GM21381 (cell line): ENCODE measurements at regions not wholly inside any gene's neighbourhood (a gene's known extent, or its start where the extent isn't known, plus 50 kb on each side); places are given as distances from the start of the nearest gene placed in this dataset.
"Not testable (repeated sequence)": the region's sequence is repeated elsewhere in the genome, so short reads cannot be mapped to it uniquely, and the experiment has no call there.

Experiments used
- ATAC-seq: cut with Tn5 transposase; IDR thresholded peaks from one replicate; pipeline ENCODE4 v1.9.1; 2021; ENCODE audit warnings: mild to moderate bottlenecking, moderate library complexity; ENCODE audit not compliant: unreplicated experiment

DNA sequence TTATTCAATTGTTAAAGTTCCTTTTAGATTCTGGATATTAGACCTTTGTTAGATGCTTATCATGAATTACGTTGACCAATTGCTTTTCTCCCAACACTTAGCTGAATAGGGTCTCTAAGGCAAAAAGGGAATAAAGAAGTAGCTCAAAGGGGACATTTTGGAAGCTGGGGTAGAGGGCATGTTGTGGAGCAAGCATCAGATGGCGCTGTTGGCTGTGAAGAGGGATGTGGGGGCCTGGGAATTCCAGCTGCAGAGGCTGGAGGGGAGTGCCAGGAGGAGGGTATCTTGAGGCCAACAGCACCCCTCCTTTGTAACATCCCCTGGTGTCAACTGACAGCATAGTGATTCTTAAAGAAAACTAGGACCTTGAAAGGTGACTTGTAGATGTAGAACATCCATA lies 198.2 kb downstream of the ADCYAP1 start:
- ATAC-seq = no peak

DNA sequence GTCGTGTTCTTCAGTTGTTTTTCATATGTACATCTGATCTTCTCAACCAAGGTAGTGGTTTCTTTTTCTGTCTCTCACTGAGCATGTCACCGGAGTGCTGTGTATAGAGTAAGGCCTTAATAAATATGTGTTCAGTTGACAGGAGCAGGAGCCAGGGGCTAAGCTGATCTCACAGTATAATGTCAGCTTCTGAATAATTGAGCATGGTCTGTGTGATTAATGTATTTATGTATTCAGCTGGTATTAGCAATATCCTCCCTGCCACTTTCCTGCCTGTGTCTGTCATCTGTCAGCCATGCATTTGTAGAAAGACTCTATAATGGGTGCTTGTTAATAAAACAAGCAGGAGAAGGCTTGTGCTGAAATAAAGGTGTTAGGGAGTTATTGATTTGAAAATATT lies 198.9 kb downstream of the ADCYAP1 start:
- ATAC-seq = no peak

DNA sequence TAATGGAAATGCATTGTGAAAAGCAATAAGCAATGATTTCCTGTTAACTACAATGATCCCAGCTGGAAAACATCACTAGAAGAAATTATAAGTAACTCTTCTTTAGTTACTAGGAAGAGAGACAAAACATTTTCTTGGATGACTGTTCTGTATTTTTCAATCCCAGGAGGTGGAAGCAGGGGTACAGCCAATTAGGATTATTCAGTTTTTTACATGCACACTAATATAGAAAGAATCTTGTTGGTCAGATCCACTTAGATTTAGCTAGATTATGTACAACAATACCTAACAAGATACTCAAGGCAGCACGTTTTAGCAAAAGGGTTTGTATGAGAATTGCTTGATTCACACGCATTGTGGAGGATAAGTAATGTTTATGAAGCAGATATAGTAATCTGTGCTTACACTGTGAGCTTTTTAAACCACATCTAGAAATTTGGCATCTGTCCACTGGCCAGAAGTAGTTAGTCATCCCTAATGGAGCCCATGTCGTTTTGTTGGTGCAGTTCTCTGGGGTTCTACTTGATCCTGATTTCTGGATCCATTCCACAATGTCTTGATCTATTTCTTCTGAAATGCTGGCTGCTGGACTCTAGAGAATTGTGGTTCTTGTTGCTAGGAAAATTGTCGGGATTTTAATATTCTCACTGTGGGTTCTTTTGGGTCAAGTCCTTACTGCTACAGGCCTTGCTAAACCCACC lies 199.7 kb downstream of the ADCYAP1 start:
- ATAC-seq = no peak

DNA sequence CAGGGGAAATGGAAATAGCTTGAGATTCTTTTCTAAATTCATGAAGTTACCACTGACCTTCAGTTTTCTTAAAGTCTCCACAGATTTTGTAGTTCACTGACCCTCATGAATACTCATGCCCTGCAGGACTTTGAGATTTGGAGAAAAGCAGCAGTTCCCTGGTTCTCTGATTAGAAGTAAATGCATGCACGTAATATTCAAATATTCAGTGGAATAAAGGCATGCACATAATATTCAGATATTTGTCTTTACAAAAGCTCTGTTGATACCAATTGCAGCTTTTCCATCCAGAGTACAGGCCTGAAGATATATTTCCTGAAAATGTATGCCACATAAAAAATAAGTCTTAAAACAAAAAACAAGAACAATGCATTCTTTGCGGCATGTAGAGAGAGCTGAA lies 219.8 kb downstream of the ADCYAP1 start:
- ATAC-seq = no peak

DNA sequence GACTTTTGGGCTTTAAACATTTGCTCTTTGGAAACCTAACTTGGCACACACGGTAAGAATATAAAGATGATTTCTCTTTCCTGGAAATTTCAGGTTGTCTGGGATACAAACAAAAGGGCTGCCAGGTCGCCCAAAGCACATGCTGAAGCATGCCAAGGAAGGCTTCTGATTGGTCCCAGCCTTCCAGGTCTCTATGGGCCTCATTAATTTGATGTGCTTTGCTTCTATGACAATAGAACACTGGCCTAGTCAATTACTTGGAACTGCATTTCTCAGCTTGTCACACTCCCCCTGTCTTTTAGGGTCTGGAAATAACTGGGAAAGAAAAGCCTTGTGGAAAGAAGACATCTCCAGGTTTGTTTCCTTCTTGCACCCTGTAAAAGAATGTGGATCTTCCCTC lies 228.9 kb downstream of the ADCYAP1 start:
- no peak for ATAC-seq

DNA sequence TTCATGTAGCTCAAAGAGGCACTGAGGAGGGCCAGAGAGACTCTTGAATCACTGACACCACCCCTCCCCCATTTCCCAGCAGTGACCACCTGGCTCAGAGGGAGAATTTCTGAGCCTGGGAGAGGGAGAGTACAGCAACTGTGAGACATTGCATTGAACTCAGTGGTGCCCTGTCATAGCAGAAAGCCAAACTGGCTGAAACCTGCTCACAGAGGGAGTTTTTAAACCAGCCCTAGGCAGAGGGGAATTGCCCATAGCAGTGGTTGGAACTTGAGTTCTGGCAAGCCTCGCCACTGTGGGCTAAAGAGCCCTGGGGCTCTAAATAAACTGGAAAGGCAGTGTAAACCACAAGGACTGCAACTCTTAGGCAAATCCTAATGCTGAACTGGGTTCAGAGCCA lies 243.1 kb downstream of the ADCYAP1 start:
- no peak for ATAC-seq

DNA sequence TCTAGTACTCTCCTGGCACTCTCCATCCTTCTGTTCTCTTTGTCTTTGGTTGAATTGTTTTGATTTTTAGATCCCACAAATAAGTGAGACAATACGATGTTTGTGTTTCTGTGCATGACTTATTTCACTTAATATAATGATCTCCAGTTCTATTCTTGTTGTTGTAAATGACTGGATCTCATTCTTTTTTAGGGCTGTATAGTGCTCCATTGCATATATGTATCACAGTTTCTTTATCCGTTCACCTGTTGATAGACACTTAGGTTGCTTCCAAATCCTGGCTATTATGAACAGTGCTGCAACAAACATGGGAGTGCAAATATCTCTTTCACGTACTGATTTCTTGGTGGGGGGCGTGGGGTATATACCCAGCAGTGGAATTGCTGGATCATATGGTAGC lies 245.0 kb downstream of the ADCYAP1 start:
- ATAC-seq = no peak

DNA sequence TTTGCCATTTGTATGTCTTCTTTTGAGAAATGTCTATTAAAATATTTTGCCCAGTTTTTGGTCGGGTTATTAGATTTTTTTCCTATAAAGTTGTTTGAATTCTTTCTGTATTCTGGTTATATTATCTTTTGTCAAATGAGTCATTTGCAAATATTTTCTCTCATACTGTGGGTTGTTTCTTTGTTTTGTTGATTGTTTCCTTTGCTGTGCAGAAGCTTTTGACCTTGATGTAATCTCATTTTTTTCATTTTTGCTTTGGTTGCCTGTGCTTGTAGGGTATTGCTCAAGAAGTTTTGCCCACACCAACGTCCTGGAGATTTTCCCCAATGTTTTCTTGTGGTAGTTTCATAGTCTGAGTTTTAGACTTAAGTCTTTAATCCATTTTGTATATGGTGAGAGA lies 245.7 kb downstream of the ADCYAP1 start:
- ATAC-seq = no peak

DNA sequence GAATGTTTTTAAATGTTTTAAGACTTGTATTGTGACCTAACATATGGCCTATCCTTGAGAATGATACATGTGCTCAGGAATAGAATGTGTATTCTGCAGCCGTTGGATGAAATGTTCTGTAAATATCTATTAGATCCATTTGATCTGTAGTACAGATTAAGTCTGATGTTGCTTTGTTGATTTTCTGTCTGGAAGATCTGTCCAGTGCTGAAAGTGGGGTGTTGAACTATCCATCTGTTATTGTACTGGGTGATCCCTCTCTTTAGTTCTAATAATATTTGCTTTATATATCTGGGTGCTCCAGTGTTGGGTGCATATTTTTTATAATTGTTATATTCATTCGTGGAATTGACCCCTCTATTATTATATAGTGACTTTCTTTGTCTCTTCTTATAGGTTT lies 248.3 kb downstream of the ADCYAP1 start:
- not testable (repeated sequence) for ATAC-seq

DNA sequence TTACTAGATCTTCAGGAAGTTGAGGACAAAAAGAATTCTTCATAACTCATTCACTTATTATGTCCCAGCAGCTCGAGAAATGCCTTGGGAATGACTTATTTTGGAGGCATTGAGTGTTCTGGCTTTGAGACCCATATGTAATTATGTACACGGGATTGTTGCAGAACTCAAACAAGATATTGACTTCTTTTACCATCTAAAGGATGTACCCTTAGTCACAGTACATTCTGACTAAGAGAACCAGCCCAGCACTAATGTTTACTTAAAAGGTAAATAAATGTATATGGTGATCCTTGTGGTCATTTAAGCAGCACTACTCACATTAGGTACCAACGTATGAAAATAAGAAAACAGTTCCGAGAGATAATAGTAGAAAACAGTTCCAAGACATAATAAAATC lies 268.9 kb downstream of the ADCYAP1 start:
- no peak for ATAC-seq

DNA sequence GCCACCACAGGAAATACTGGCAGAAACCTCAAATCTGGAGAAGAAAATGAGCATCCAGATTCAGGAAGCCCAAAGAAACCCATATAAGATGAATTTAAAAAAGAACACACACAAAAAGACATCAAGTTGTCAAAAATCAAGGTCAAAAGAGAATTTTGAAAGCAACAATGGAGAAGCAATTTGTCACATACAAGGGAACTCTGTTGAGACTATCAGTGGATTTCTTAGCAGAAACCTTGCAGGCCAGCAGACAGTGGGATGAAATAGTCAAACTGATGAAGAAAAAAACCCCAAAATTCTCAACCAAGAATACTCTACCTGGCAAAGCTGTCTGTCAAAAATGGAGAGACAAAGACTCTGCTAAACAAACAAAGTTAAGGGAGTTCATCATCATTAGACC lies 272.6 kb downstream of the ADCYAP1 start:
- no peak for ATAC-seq

DNA sequence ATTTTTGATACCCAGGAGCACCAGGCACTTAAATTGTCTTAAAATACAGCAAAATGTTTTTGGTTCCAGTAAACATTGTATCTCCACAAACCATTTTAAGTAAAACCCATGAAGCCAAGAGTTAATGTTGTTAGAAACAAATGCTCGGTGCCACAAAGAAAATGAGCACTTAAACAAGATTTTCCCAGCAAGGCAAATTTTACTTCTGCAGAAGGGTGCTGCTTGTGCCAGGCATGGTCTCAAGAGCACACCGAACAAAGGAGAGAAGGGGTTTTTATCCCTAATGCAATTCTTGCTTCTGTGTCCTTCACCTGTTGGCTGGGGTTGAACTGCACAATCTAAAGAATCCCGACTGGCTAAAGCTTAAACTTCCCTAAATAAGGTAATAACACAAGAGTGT lies 286.7 kb downstream of the ADCYAP1 start:
- ATAC-seq = no peak

DNA sequence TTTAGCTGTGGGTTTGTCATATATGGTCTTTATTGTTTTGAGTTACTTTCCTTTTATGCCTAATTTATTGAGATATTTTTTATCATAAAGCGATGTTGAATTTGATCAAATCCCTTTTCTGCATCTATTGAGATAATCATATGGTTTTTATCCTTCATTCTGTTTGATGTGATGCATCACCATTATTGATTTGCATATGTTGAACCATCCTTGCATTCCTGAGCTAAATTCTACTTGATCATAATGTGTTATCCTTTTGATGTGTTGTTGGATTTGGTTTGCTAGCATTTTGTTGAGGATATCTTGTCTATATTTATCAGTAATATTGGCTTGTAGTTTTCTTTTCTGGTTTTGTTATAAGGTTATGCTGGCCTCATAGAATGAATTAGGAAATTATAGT lies 308.5 kb downstream of the ADCYAP1 start:
- no peak for ATAC-seq

DNA sequence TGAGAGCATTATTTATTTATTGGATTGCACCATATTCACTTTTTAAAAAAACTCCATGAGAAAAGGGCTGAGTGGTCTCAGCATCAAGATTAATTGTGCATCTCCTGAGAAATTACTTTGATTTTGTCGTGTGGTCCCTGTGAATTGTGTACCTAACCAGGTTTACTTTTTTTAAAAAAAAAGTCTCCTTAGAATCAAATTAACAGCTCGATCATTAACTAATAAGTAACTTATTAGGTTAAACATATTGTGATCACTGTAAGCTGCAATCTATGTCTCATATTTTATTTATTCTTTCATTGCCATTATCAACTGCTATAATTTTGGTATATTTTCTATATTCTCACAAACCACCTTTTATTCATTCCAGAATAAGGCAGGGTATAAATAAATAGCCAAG lies 318.2 kb downstream of the ADCYAP1 start:
- ATAC-seq = no peak

DNA sequence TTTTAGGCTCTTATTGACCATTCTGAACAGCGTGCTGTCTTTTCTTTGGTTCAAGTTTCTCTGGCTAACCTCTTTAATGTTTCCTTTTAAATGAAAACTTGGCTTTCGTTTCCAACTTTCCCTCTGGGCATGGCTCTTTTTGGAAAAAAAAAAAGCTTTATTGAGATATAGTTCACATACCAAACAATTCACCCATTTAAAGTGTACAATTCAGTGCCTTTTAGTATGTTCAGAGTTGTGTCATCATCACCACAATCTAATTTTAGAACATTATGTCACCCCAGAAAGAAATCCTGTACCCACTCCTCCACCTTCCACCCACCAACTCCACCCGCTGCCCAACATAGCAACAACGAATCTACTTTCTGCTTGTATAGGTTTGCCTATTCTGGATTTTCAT lies 322.4 kb downstream of the ADCYAP1 start:
- no peak for ATAC-seq

DNA sequence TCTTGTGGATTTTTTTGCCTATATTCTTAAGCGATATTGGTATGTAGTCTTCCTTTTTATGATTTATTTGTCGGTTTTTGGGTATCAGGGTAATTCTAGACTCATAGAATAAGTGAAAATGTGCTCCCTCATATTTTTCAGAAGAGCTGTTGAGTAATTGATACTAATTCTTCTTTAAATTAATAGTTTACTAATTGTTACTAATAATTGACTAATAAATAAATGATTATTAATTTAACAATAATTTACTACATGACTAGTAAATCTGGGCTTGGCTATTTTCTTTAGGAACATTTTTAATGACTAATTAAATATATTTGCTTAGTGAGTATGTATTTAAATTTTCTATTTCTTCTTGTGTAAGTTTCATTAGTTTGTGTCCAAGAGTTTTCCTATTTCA lies 325.0 kb downstream of the ADCYAP1 start:
- no peak for ATAC-seq

DNA sequence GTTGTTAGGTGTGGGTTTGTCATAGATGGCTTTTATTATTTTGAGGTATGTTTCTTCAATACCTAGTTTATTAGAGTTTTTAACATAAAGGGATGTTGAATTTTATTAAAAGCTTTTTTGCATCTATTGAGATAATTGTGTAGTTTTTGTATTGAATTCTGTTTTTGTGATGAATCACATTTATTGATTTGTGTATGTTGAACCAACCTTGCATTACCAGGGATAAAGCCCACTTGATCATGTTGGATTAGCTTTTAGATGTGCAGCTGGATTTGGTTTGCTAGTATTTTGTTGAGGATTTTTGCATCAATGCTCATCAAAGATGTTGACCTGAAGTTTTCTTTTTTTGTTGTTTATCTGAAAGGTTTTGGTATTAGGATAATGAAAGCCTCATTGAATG lies 328.2 kb downstream of the ADCYAP1 start:
- no peak for ATAC-seq

DNA sequence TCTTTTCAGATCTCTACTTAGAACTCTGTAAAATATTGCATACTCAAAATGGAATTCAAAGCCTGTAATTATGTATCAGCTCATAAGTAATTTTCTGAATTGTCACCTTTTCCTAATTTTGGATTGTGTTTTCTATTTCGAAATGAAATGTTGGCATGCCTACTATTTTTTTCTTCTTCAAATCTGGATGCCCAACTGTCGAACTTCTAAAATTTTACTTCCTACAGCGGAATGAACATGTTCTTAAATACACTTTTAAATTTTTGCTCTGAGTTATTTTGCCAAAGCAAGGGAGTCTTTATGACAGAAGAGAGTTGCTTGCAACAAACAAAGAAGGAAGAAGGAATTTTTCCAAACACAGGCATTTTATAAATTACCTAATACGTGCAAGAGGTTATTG lies 336.0 kb downstream of the ADCYAP1 start:
- no peak for ATAC-seq

DNA sequence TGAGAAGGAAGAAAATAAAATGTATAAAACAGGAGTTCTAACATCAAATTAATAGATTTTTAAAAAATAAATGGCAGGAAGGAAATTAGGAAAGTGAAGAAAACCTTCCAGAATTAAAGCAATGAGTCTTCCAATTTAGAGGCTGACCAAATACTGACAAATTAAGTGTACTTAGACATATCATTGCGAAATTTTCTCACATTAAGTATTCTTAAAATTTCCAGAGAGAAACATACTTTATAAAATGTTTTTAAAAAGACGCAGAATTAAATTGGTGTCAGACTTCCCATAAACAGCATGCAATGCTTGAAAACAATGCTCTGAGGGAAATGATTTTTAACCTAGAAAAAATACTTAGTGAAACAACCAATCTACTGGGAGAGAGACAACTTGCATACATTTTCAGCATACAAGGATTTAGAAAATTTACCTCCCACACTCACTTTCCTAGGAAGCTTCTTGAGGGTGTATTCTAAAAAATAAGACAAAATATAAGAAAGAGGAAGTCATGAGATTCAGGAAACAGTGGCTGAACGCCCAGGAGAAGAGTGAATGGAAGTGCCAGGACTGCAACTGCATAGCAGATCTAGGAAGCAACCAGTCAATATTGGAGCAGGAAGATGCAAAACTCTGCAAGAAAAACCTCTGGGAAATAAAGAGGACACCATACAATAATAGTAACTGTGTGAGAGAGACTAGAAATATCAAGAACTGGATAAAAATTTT lies 339.9 kb downstream of the ADCYAP1 start:
- ATAC-seq = no peak

DNA sequence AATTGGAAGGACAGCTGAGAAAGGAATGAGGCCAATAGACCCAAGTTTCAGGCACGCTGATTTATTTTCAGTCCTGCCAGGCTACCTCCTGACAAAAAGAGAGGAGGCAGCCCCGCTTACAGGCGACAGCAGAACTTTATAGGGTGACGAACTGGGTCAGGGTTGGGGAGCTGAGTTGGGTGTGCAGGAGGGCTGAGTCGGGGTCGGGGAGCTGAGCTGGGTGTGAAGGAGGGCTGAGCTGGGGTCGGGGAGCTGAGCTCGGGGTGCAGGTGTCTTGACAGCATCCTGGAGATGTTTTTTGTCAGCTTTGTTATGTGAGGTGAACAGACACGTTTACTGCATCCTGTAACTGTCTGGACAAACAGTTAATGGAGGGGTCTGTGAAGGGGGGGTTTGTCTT lies 342.2 kb downstream of the ADCYAP1 start:
- no peak for ATAC-seq

DNA sequence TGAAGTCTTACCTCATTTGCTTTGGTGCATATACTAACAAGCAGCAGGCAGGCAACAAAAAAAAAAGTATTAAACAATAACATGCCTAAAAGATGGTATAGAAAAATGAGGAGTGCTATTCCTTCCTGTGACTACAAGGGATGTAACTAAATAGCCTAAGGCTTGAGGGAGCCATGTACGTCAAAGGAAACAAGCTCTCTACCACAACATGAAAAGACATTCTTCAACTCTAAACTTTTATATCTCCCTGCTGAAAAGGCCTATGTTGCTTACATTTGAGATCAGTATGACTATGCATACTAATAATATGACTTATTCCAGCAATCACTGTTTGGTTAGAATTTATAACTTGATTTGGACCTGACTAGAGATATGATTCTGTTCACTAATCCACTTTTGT lies 347.9 kb downstream of the ADCYAP1 start:
- no peak for ATAC-seq

DNA sequence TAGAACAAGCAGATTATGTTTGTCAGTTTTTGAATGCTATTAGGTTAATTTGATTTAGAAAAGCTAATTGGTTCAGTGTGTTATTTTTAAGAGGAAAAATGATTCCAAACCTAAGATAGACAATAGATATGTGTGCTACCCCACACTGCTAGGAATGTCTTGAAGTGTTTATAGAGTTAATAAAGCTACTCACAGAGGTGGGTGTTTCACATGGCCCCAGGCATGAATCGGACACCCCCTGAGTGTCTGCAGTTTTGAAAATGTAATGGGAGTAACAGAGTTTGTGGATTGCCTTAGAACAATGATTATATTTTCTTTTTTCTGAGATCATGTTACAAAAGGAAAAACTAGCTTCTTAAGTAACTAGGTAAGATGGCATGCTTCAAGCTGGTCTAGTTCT lies 348.3 kb downstream of the ADCYAP1 start:
- no peak for ATAC-seq

DNA sequence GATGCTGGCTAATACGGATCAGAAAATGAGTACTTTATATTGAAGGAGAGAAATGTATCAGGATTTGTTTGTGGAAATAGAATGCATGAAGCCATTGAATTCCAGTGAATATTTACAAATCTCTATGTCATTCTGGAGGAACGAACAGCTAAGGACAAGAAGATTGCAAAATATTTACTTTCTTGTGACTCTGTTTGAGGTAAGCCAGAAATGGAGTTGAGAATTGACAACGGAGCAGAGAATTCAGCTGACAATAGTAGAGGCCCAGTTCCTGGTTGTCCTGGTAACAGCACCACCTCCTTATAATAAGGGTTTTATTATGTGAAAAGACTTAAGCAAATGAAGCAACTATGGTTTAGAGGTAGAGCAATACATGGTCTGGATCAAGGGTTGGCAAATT lies 349.2 kb downstream of the ADCYAP1 start:
- ATAC-seq = no peak
